ENCODE measurements at regions not wholly inside any gene's neighbourhood (a gene's known extent, or its start where the extent isn't known, plus 50 kb on each side); places are given as distances from the start of the nearest gene placed in this dataset.

- no peak for TF ChIP-seq CTCF (conservative IDR thresholded peaks at IDR 0.05)
- Mint-ChIP-seq H3K36me3 (no peaks in the 10 kb centered on the region), H3K9me3 (peaks cover 6% of the 10 kb centered on the region), H3K4me3 (no peak overlapping the region), H3K27ac (no peak overlapping the region), H3K4me1 (ENCODE audit: unreplicated experiment) (no peaks in the 10 kb centered on the region), H3K27me3 (no peaks in the 10 kb centered on the region)
- DNase-seq (ENCODE audit: extremely low spot score, unreplicated experiment), result no peak
Observed at GRCh38 chr5:113771483-113771882, 258.0 kb downstream of the YTHDC2 start.

GRCh38 chr5:113776168-113776567 lies 262.7 kb downstream of the YTHDC2 start:
- Mint-ChIP-seq H3K36me3 (no peaks in the 10 kb centered on the region), H3K27ac (no peak overlapping the region), H3K4me3 (no peak overlapping the region), H3K4me1 (ENCODE audit: unreplicated experiment) (peaks cover 5% of the 10 kb centered on the region), H3K27me3 (no peaks in the 10 kb centered on the region), H3K9me3 (no peaks in the 10 kb centered on the region)
- DNase-seq (ENCODE audit: extremely low spot score, unreplicated experiment), result no peak
- TF ChIP-seq CTCF (conservative IDR thresholded peaks at IDR 0.05), result no peak

GRCh38 chr5:113776832-113777525 lies 263.5 kb downstream of the YTHDC2 start:
- no peak for DNase-seq (ENCODE audit: extremely low spot score, unreplicated experiment)
- Mint-ChIP-seq H3K27ac (no peak overlapping the region), H3K9me3 (no peaks in the 10 kb centered on the region), H3K36me3 (no peaks in the 10 kb centered on the region), H3K27me3 (no peaks in the 10 kb centered on the region), H3K4me3 (no peak overlapping the region), H3K4me1 (ENCODE audit: unreplicated experiment) (peaks cover 7% of the 10 kb centered on the region)
- TF ChIP-seq CTCF (conservative IDR thresholded peaks at IDR 0.05), result no peak

- Mint-ChIP-seq H3K36me3 (no peaks in the 10 kb centered on the region), H3K4me3 (no peak overlapping the region)
Observed at GRCh38 chr5:113778147-113778546, 264.7 kb downstream of the YTHDC2 start.

GRCh38 chr5:113788141-113788655 lies 274.7 kb downstream of the YTHDC2 start:
- H3K27me3 Mint-ChIP-seq, result no peaks in the 10 kb centered on the region
- TF ChIP-seq CTCF (conservative IDR thresholded peaks at IDR 0.05), result no peak
- H3K27ac Mint-ChIP-seq, result no peak overlapping the region
- peaks cover 5% of the 10 kb centered on the region for H3K4me1 Mint-ChIP-seq (ENCODE audit: unreplicated experiment)
- DNase-seq (ENCODE audit: extremely low spot score, unreplicated experiment), result no peak
- H3K4me3 Mint-ChIP-seq, result no peak overlapping the region
- H3K36me3 Mint-ChIP-seq, result no peaks in the 10 kb centered on the region
- H3K9me3 Mint-ChIP-seq, result no peaks in the 10 kb centered on the region

More at GRCh38 chr5:113778147-113778546, 264.7 kb downstream of the YTHDC2 start:
- no peaks in the 10 kb centered on the region for H3K27me3 Mint-ChIP-seq
- no peak overlapping the region for H3K27ac Mint-ChIP-seq
- peaks cover 7% of the 10 kb centered on the region for H3K4me1 Mint-ChIP-seq (ENCODE audit: unreplicated experiment)
- no peaks in the 10 kb centered on the region for H3K9me3 Mint-ChIP-seq
- no peak for TF ChIP-seq CTCF (conservative IDR thresholded peaks at IDR 0.05)
- no peak for DNase-seq (ENCODE audit: extremely low spot score, unreplicated experiment)
